GM12874 (cell line): ENCODE measurements at regions not wholly inside any gene's neighbourhood (a gene's known extent, or its start where the extent isn't known, plus 50 kb on each side); places are given as distances from the start of the nearest gene placed in this dataset.

Experiments used
- CTCF ChIP-seq: IDR thresholded peaks from 2 replicates; pipeline ENCODE4 v1.5.1; 2011; ENCODE audit warnings: low read depth, mild to moderate bottlenecking, control low read depth, low read length, moderate library complexity; ENCODE audit not compliant: insufficient read depth

GRCh38 chr6:139479433-139480222 is 105.2 kb upstream of the CITED2 start:
- TF ChIP-seq CTCF: no peak

GRCh38 chr6:139475646-139476045 is 101.2 kb upstream of the CITED2 start:
- TF ChIP-seq CTCF: no peak

GRCh38 chr6:139475241-139475640 is 100.8 kb upstream of the CITED2 start:
- TF ChIP-seq CTCF: no peak

GRCh38 chr6:139474145-139475108 is 100.0 kb upstream of the CITED2 start:
- no peak for TF ChIP-seq CTCF

- TF ChIP-seq CTCF: no peak
Measured at GRCh38 chr6:139473731-139474130, 99.3 kb upstream of the CITED2 start.

- TF ChIP-seq CTCF: no peak
Measured at GRCh38 chr6:139473231-139473701, 98.8 kb upstream of the CITED2 start.

GRCh38 chr6:139472351-139473015 is 98.0 kb upstream of the CITED2 start:
- no peak for TF ChIP-seq CTCF
